OCI-LY7 (cell line): ENCODE measurements at regions not wholly inside any gene's neighbourhood (a gene's known extent, or its start where the extent isn't known, plus 50 kb on each side); places are given as distances from the start of the nearest gene placed in this dataset.

ENCODE experiments used
- CTCF ChIP-seq: fragments of 200-600 bp; sonication (generic); conservative IDR thresholded peaks from 2 replicates; pipeline ENCODE4 v1.5.1; 2014; ENCODE audit warnings: mild to moderate bottlenecking, antibody characterized with exemption, low read length, moderate library complexity, mixed read lengths
- EZH2phosphoT487 ChIP-seq: fragments of 200-600 bp; sonication (generic); IDR thresholded peaks from 2 replicates; pipeline ENCODE4 v1.6.1; 2018; ENCODE audit warnings: low read depth, borderline replicate concordance, mild to moderate bottlenecking, mixed run types, antibody characterized with exemption, low read length, moderate library complexity, mixed read lengths

- TF ChIP-seq CTCF (no peak), EZH2phosphoT487 (no peak)
Measured at GRCh38 chr21:28537371-28538079, 455.2 kb downstream of the LTN1 start.
